ENCODE measurements at regions not wholly inside any gene's neighbourhood (a gene's known extent, or its start where the extent isn't known, plus 50 kb on each side); places are given as distances from the start of the nearest gene placed in this dataset.

- DNase-seq (no peak), ATAC-seq (no peak)
- Mint-ChIP-seq H3K27ac (no peak overlapping the region), H3K27me3 (no peaks in the 10 kb centered on the region), H3K9me3 (ENCODE audit: low read depth) (peaks cover 3% of the 10 kb centered on the region), H3K36me3 (ENCODE audit: low read depth) (no peaks in the 10 kb centered on the region), H3K4me3 (no peak overlapping the region), H3K4me1 (no peaks in the 10 kb centered on the region)
- POLR2A ChIA-PET, result no interaction called here
- intact Hi-C loops (cut with DNase I, micrococcal nuclease), result no loop called here
- CTCF ChIA-PET, result no interaction called here
Measured at GRCh38 chr9:106324591-106325280, 538.2 kb upstream of the ZNF462 start.

GRCh38 chr9:106326493-106326892 lies 536.5 kb upstream of the ZNF462 start:
- H3K4me1 Mint-ChIP-seq, result no peaks in the 10 kb centered on the region
- H3K27me3 Mint-ChIP-seq, result no peaks in the 10 kb centered on the region
- H3K36me3 Mint-ChIP-seq (ENCODE audit: low read depth), result no peaks in the 10 kb centered on the region
- intact Hi-C loops (cut with DNase I, micrococcal nuclease), result no loop called here
- ATAC-seq, result no peak
- H3K9me3 Mint-ChIP-seq (ENCODE audit: low read depth), result peaks cover 3% of the 10 kb centered on the region
- no peak overlapping the region for H3K27ac Mint-ChIP-seq
- DNase-seq, result no peak
- H3K4me3 Mint-ChIP-seq, result no peak overlapping the region
- ChIA-PET POLR2A (no interaction called here), CTCF (no interaction called here)

DNA sequence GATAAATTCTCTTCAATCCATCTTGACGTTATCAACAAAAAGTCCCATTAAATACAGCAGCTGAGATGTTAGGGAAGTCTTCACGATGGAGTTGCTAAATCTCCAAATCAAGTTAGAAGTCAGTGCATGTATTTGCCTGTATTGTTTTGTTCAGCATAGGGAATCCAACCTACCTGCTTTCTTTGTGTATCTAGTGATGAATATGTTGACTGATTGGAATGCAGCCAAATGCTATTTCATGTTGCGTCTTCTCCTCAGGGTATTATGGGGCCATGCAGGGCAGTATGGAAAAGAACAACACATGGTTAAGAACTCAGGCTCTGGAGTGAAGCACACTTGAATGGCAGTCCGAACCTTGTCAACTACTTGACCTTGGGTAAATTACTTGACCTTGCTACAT lies 529.5 kb upstream of the ZNF462 start:
- intact Hi-C loops (cut with DNase I, micrococcal nuclease), result no loop called here

GRCh38 chr9:106334081-106334480 lies 528.9 kb upstream of the ZNF462 start:
- ATAC-seq (no peak), DNase-seq (no peak)
- intact Hi-C loops (cut with DNase I, micrococcal nuclease), result no loop called here
- no peaks in the 10 kb centered on the region for H3K27me3 Mint-ChIP-seq
- H3K4me1 Mint-ChIP-seq, result no peaks in the 10 kb centered on the region
- H3K9me3 Mint-ChIP-seq (ENCODE audit: low read depth), result peaks cover 6% of the 10 kb centered on the region
- no peaks in the 10 kb centered on the region for H3K36me3 Mint-ChIP-seq (ENCODE audit: low read depth)
- no peak overlapping the region for H3K27ac Mint-ChIP-seq
- H3K4me3 Mint-ChIP-seq, result no peak overlapping the region
- ChIA-PET POLR2A (no interaction called here), CTCF (no interaction called here)

More for the DNA sequence above, 529.5 kb upstream of the ZNF462 start:
- no peaks in the 10 kb centered on the region for H3K4me1 Mint-ChIP-seq
- ATAC-seq (no peak), DNase-seq (no peak)
- H3K36me3 Mint-ChIP-seq (ENCODE audit: low read depth), result no peaks in the 10 kb centered on the region
- H3K27ac Mint-ChIP-seq, result no peak overlapping the region
- peaks cover 6% of the 10 kb centered on the region for H3K9me3 Mint-ChIP-seq (ENCODE audit: low read depth)
- ChIA-PET CTCF (no interaction called here), POLR2A (no interaction called here)
- H3K4me3 Mint-ChIP-seq, result no peak overlapping the region
- H3K27me3 Mint-ChIP-seq, result no peaks in the 10 kb centered on the region

DNA sequence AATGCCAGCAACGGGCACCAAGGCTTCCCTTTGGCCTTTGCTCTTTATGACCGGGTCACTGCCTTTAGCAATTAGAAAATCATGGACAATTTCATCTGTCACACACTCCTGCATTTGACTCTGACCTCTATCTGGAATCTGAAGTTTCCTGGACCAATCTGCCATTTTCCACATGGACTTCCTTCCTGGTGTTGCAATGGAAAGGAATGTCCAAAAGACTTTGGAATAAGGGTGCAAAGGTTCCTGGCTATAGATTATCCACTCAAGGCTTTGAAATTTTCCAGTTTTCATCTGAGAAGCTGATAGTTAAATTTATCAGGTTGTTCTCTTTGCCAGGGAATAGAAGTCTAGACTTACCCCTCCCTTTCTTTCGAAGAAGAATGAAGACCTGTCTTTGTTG lies 523.1 kb upstream of the ZNF462 start:
- Mint-ChIP-seq H3K4me1 (no peaks in the 10 kb centered on the region), H3K4me3 (no peak overlapping the region), H3K9me3 (ENCODE audit: low read depth) (peaks cover 4% of the 10 kb centered on the region), H3K27ac (no peak overlapping the region), H3K36me3 (ENCODE audit: low read depth) (no peaks in the 10 kb centered on the region), H3K27me3 (no peaks in the 10 kb centered on the region)
- no peak for ATAC-seq
- ChIA-PET CTCF (no interaction called here), POLR2A (no interaction called here)
- intact Hi-C loops (cut with DNase I, micrococcal nuclease), result no loop called here
- no peak for DNase-seq

DNA sequence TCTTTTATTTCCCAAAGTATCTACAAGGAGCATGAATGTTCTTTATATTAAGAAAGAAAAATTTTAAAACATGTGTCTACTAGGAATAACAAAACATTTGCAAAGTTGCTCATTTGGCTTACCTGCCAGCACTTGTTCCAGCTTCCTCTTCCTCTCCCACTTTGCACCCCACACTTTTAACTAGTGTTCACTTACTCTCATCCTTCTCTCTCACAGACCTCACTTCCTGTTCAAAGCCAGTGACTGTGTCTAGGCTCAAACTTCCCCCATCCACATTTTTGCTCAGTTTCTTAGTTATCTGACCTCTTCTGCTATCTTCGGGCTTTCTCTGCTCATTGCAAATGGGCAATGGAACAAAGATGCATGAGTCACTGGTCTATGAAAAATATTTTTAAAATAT lies 512.2 kb upstream of the ZNF462 start:
- Mint-ChIP-seq H3K4me1 (no peaks in the 10 kb centered on the region), H3K27ac (no peak overlapping the region), H3K9me3 (ENCODE audit: low read depth) (peaks cover 5% of the 10 kb centered on the region), H3K36me3 (ENCODE audit: low read depth) (no peaks in the 10 kb centered on the region), H3K27me3 (no peaks in the 10 kb centered on the region), H3K4me3 (no peak overlapping the region)
- no peak for ATAC-seq
- ChIA-PET POLR2A (no interaction called here), CTCF (no interaction called here)
- DNase-seq, result no peak
- intact Hi-C loops (cut with DNase I, micrococcal nuclease), result no loop called here

DNA sequence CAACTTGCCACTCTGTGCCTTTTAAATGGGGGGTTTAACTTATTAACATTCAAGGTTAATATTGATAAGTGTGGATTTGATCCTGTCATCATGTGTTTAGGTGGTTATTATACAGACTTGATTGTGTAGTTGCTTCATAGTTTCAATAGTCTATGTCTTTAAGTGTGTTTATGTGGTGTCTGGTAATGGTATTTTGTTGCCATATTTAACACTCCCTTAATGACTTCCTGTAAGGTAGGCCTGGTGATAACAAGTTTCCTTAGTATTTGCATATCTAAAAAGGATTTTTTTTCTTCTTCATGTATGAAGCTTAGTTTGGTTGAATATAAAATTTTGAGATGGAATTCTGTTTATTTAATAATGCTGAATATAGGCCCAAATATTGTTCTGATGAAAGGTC lies 506.0 kb upstream of the ZNF462 start:
- POLR2A ChIA-PET, result no interaction called here
- DNase-seq, result no peak
- no peaks in the 10 kb centered on the region for H3K27me3 Mint-ChIP-seq

GRCh38 chr9:106358331-106358730 lies 504.6 kb upstream of the ZNF462 start:
- H3K4me1 Mint-ChIP-seq, result no peaks in the 10 kb centered on the region
- intact Hi-C loops (cut with DNase I, micrococcal nuclease), result no loop called here
- ChIA-PET POLR2A (no interaction called here), CTCF (no interaction called here)
- ATAC-seq, result no peak
- no peak overlapping the region for H3K4me3 Mint-ChIP-seq
- H3K27ac Mint-ChIP-seq, result no peak overlapping the region
- no peaks in the 10 kb centered on the region for H3K27me3 Mint-ChIP-seq
- H3K9me3 Mint-ChIP-seq (ENCODE audit: low read depth), result peaks cover 7% of the 10 kb centered on the region
- H3K36me3 Mint-ChIP-seq (ENCODE audit: low read depth), result no peaks in the 10 kb centered on the region
- DNase-seq, result no peak

More for the DNA sequence above, 506.0 kb upstream of the ZNF462 start:
- no peak overlapping the region for H3K4me3 Mint-ChIP-seq
- intact Hi-C loops (cut with DNase I, micrococcal nuclease), result no loop called here
- H3K4me1 Mint-ChIP-seq, result no peaks in the 10 kb centered on the region
- CTCF ChIA-PET, result no interaction called here
- H3K27ac Mint-ChIP-seq, result no peak overlapping the region
- H3K9me3 Mint-ChIP-seq (ENCODE audit: low read depth), result peaks cover 7% of the 10 kb centered on the region
- no peaks in the 10 kb centered on the region for H3K36me3 Mint-ChIP-seq (ENCODE audit: low read depth)
- no peak for ATAC-seq

DNA sequence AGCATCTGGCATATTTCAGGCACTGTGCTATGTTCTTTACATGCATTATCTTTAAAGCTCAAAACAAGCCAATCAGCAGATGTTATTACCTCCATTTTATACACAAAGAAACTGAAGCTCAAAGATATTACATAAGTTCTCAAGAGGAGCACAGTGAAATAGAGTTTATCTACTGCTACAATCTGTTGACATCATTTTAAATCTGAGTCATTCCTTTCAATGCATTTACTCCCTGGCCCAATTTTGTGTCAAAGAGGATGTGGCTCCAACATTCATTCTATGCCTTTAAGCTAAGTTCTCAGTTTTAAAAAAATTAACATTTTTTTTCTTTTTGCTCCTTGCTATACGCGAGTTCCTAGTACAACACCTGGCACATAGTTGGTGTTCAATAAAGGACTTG lies 486.3 kb upstream of the ZNF462 start:
- ChIA-PET CTCF (no interaction called here), POLR2A (no interaction called here)
- Mint-ChIP-seq H3K4me3 (no peak overlapping the region), H3K36me3 (ENCODE audit: low read depth) (no peaks in the 10 kb centered on the region), H3K27me3 (no peaks in the 10 kb centered on the region), H3K4me1 (no peaks in the 10 kb centered on the region), H3K9me3 (ENCODE audit: low read depth) (peaks cover 7% of the 10 kb centered on the region), H3K27ac (no peak overlapping the region)
- ATAC-seq (no peak), DNase-seq (no peak)
- intact Hi-C loops (cut with DNase I, micrococcal nuclease), result no loop called here

GRCh38 chr9:106383072-106383471 lies 479.9 kb upstream of the ZNF462 start:
- peaks cover 6% of the 10 kb centered on the region for H3K9me3 Mint-ChIP-seq (ENCODE audit: low read depth)
- no peak overlapping the region for H3K4me3 Mint-ChIP-seq
- CTCF ChIA-PET, result no interaction called here
- H3K27me3 Mint-ChIP-seq, result no peaks in the 10 kb centered on the region
- H3K4me1 Mint-ChIP-seq, result no peaks in the 10 kb centered on the region
- no peak for DNase-seq
- no peak overlapping the region for H3K27ac Mint-ChIP-seq
- POLR2A ChIA-PET, result no interaction called here
- intact Hi-C loops (cut with DNase I, micrococcal nuclease), result no loop called here
- H3K36me3 Mint-ChIP-seq (ENCODE audit: low read depth), result no peaks in the 10 kb centered on the region
- ATAC-seq, result no peak

- H3K27me3 Mint-ChIP-seq, result no peaks in the 10 kb centered on the region
- ChIA-PET POLR2A (no interaction called here), CTCF (no interaction called here)
- DNase-seq, result no peak
- ATAC-seq, result no peak
- intact Hi-C loops (cut with DNase I, micrococcal nuclease), result no loop called here
- no peak overlapping the region for H3K4me3 Mint-ChIP-seq
- H3K4me1 Mint-ChIP-seq, result no peaks in the 10 kb centered on the region
- no peaks in the 10 kb centered on the region for H3K36me3 Mint-ChIP-seq (ENCODE audit: low read depth)
- no peak overlapping the region for H3K27ac Mint-ChIP-seq
- H3K9me3 Mint-ChIP-seq (ENCODE audit: low read depth), result peaks cover 6% of the 10 kb centered on the region
Measured at GRCh38 chr9:106387965-106388364, 475.0 kb upstream of the ZNF462 start.

DNA sequence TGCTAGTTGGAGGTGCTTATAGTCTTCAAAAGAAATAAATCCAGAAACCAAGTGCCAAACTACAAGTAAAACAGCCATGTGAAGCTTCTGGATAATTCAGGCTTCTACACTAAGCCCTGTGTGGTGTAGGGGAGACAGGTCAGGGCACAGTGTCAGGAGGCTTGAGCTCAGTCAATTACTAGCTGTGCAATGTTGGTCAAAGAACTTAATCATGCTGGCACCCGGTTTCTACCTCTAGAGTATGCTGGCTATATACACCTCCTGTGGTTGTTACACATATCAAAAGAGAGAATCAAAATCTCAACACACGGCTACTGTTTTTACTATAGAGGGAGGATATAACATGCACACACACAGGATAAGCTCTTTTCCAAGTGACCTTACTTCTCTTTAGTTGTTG lies 469.7 kb upstream of the ZNF462 start:
- Mint-ChIP-seq H3K27ac (no peak overlapping the region), H3K4me1 (no peaks in the 10 kb centered on the region), H3K36me3 (ENCODE audit: low read depth) (no peaks in the 10 kb centered on the region), H3K4me3 (no peak overlapping the region), H3K27me3 (no peaks in the 10 kb centered on the region), H3K9me3 (ENCODE audit: low read depth) (no peaks in the 10 kb centered on the region)
- intact Hi-C loops (cut with DNase I, micrococcal nuclease), result no loop called here
- ChIA-PET CTCF (no interaction called here), POLR2A (no interaction called here)
- DNase-seq (no peak), ATAC-seq (no peak)

- CTCF ChIA-PET, result interaction anchor here (0.6 kb wide), 1 partner anchor 61 kb away, joined by 3 read pairs; no protein-coding TSS in a partner anchor
- Mint-ChIP-seq H3K4me1 (no peaks in the 10 kb centered on the region), H3K27ac (no peak overlapping the region)
Measured at GRCh38 chr9:106400170-106400569, 462.8 kb upstream of the ZNF462 start.

More at GRCh38 chr9:106400170-106400569, 462.8 kb upstream of the ZNF462 start:
- Mint-ChIP-seq H3K36me3 (ENCODE audit: low read depth) (no peaks in the 10 kb centered on the region), H3K9me3 (ENCODE audit: low read depth) (peaks cover 3% of the 10 kb centered on the region), H3K4me3 (no peak overlapping the region), H3K27me3 (no peaks in the 10 kb centered on the region)
- intact Hi-C loops (cut with DNase I, micrococcal nuclease), result no loop called here
- POLR2A ChIA-PET, result no interaction called here
- no peak for ATAC-seq
- DNase-seq, result no peak
